Kidney (tissue), 13 donors: ENCODE measurements at regions not wholly inside any gene's neighbourhood (a gene's known extent, or its start where the extent isn't known, plus 50 kb on each side); places are given as distances from the start of the nearest gene placed in this dataset.
A peak's percentile ranks its signal among the peaks of the same experiment; 100 is the strongest.

Experiments used
- DNase-seq, 5 donors: peaks; one replicate each; pipeline ENCODE4 v3.0.0-alpha.2; 2013 to 2020
- FAIRE-seq: peaks from 2 replicates; lab custom pipeline; 2012; peaks lifted over from hg19 to GRCh38; lab: Jason Lieb, UNC
- H3K27ac ChIP-seq, 2 donors: one replicate each; pipeline ENCODE4 v1.7.0; 2013; ENCODE audit warnings: low read depth in 2 of 2, low read length in 2 of 2, inconsistent platforms in 1 of 2
- H3K27me3 ChIP-seq: one replicate; pipeline ENCODE4 v1.7.1; 2013; ENCODE audit warnings: low read length, inconsistent platforms; ENCODE audit not compliant: control insufficient read depth, insufficient read depth
- H3K36me3 ChIP-seq, 3 donors: one replicate each; pipeline versions ENCODE4 v1.7.0 to v1.7.1; 2013; ENCODE audit warnings: low read length in 3 of 3, control low read depth in 1 of 3, inconsistent platforms in 1 of 3; ENCODE audit not compliant: insufficient read depth in 3 of 3, control insufficient read depth in 2 of 3
- H3K4me1 ChIP-seq, 3 donors: one replicate each; pipeline versions ENCODE4 v1.7.0 to v1.7.1; 2013; ENCODE audit warnings: low read length in 3 of 3, inconsistent platforms in 1 of 3, low read depth in 1 of 3; ENCODE audit not compliant: control insufficient read depth in 2 of 3, insufficient read depth in 2 of 3
- H3K4me3 ChIP-seq, 3 donors: one replicate each; pipeline versions ENCODE4 v1.7.0 to v1.8.1; 2013; ENCODE audit warnings: low read length in 3 of 3, control low read depth in 1 of 3, inconsistent platforms in 1 of 3
- H3K9ac ChIP-seq, 3 donors: one replicate each; pipeline versions ENCODE4 v1.7.0 to v1.7.1; 2013; ENCODE audit warnings: low read length in 3 of 3, control low read depth in 1 of 3, inconsistent platforms in 1 of 3
- H3K9me3 ChIP-seq, 3 donors: one replicate each; pipeline versions ENCODE4 v1.7.0 to v1.7.1; 2013; ENCODE audit warnings: low read length in 3 of 3, control low read depth in 1 of 3, inconsistent platforms in 1 of 3; ENCODE audit not compliant: control insufficient read depth in 2 of 3, insufficient read depth in 1 of 3
- intact Hi-C: fragments of 100-400 bp; cut with DNase I; formaldehyde crosslinking; loops from one replicate; pipeline ENCODE4 v1.11.1; 2022
- TF ChIP-seq, protein P1 (sequence below): IDR thresholded peaks from 3 replicates; pipeline ENCODE4 v1.5.1; 2012; ENCODE audit warnings: mild to moderate bottlenecking, moderate library complexity, borderline replicate concordance; ENCODE audit not compliant: insufficient read depth; ENCODE audit errors: extremely low read depth
- donor health status: control.
- donor health status: control.
- donor health status: control.
- donor health status: control.
- donor health status: control.
- donor health status: DM: yes; HTN: yes; CAD: no.
- donor health status: Normal renal cell carcinoma (clear cell type).

DNA sequence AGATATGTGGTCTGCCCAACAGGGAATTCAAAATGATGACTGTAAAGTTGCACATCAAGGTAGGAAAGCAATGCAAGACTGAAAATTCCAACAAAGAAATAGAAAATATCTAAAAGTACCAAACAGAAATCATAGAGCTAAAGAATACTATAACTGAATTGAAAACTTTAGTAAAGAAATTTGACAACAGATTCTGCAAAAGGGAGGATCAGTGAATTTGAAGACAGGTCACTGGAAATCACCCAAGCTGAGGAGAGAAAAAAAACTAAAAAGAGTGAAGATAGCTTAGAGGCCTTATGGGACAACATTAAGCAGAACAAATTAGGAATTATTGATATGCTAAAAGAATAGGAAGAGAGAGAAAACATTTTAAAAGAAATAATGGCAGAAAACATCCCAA lies 240.6 kb downstream of the SNX13 start:
- DNase-seq (no peak), FAIRE-seq (no peak)
- no peaks in the 10 kb centered on the region for H3K27me3 ChIP-seq
- H3K9ac ChIP-seq, result no peak overlapping the region
- TF ChIP-seq, protein P1, sequence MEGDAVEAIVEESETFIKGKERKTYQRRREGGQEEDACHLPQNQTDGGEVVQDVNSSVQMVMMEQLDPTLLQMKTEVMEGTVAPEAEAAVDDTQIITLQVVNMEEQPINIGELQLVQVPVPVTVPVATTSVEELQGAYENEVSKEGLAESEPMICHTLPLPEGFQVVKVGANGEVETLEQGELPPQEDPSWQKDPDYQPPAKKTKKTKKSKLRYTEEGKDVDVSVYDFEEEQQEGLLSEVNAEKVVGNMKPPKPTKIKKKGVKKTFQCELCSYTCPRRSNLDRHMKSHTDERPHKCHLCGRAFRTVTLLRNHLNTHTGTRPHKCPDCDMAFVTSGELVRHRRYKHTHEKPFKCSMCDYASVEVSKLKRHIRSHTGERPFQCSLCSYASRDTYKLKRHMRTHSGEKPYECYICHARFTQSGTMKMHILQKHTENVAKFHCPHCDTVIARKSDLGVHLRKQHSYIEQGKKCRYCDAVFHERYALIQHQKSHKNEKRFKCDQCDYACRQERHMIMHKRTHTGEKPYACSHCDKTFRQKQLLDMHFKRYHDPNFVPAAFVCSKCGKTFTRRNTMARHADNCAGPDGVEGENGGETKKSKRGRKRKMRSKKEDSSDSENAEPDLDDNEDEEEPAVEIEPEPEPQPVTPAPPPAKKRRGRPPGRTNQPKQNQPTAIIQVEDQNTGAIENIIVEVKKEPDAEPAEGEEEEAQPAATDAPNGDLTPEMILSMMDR, result no peak
- H3K4me3 ChIP-seq, result no peak overlapping the region
- no peaks in the 10 kb centered on the region for H3K4me1 ChIP-seq
- H3K36me3 ChIP-seq, result no peaks in the 10 kb centered on the region
- intact Hi-C loops, result no loop called here
- peaks cover 0 to 16% (median 3%) of the 10 kb centered on the region in 3 donors for H3K9me3 ChIP-seq
- no peak overlapping the region for H3K27ac ChIP-seq

DNA sequence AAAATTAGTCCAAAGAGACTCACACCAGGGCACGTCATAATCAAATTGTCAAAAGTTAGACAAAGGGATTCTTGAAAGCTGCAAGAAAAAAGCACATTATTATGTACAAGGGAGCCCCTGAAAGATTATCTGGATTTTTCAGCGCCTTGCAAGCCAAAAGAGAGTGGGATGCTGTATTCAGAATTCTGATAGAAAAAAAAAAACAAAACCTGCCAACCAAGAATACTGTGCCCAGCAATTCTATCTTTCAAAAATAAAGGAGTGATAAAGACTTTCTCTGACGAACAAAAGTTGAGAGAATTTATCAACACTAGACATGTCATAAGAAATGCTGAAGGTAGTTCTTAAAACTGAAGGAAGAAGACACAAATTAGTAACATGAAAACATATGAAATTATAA lies 240.2 kb downstream of the SNX13 start:
- Histone ChIP-seq H3K4me1 (no peaks in the 10 kb centered on the region), H3K36me3 (no peaks in the 10 kb centered on the region), H3K27me3 (no peaks in the 10 kb centered on the region), H3K4me3 (no peak overlapping the region), H3K9ac (no peak overlapping the region), H3K27ac (no peak overlapping the region), H3K9me3 (peaks cover 0 to 16% (median 3%) of the 10 kb centered on the region in 3 donors)
- FAIRE-seq (no peak), DNase-seq (no peak)
- TF ChIP-seq, protein P1, result no peak
- intact Hi-C loops, result no loop called here

DNA sequence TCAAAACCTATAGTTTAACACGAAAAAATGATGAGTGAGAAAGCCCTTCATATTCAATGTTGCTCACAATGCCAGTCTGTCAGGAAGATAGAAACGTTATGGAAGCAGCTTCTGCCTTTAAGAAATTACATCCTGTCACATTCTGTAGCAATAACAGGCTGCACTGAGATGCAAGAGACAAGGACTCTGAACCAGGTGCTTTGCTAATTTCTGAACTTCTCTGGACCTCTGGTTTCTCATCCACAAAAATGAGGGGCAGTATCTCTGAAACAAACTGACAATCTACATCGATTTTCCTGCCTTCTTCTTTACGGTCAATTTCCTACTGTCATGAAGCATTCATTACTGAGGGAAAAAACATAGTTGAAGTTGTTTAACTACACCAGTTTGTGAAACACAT lies 234.0 kb downstream of the SNX13 start:
- Histone ChIP-seq H3K27ac (no peak overlapping the region), H3K9ac (no peak overlapping the region), H3K27me3 (no peaks in the 10 kb centered on the region), H3K4me1 (no peaks in the 10 kb centered on the region), H3K36me3 (no peaks in the 10 kb centered on the region), H3K4me3 (no peak overlapping the region), H3K9me3 (no peaks in the 10 kb centered on the region)
- FAIRE-seq (no peak), DNase-seq (no peak)
- TF ChIP-seq, protein P1, result no peak
- intact Hi-C loops, result no loop called here

DNA sequence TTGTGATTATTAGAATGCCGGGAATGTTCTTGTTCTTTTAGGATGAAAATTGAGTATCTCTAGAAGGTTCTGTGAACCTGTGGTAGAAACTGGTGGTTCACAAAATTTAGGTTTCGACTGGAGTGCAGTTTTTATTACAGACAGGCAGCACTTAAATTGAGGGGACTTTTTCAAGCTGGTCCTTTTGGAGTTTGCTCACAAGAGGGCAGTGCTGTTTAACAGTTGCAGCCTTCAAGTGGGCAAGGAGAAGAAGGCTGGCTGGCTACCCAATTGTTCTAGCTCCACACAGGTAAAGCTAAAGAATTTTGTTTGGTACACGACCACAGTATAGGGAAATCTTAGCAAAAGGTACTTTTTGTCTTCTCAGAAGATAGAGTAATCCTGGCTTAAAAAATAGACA lies 233.6 kb downstream of the SNX13 start:
- Histone ChIP-seq H3K36me3 (no peaks in the 10 kb centered on the region), H3K27ac (no peak overlapping the region), H3K4me3 (no peak overlapping the region), H3K9ac (no peak overlapping the region), H3K4me1 (no peaks in the 10 kb centered on the region), H3K27me3 (no peaks in the 10 kb centered on the region), H3K9me3 (no peaks in the 10 kb centered on the region)
- peak in 4 of 5 donors; percentile 55 to 81 (median 62) for DNase-seq
- TF ChIP-seq, protein P1, result peak; percentile 57
- intact Hi-C loops, result no loop called here
- peak; percentile 13 for FAIRE-seq
